ENCODE measurements at regions not wholly inside any gene's neighbourhood (a gene's known extent, or its start where the extent isn't known, plus 50 kb on each side); places are given as distances from the start of the nearest gene placed in this dataset.
"Not testable (repeated sequence)": the region's sequence is repeated elsewhere in the genome, so short reads cannot be mapped to it uniquely, and the experiment has no call there.

DNA sequence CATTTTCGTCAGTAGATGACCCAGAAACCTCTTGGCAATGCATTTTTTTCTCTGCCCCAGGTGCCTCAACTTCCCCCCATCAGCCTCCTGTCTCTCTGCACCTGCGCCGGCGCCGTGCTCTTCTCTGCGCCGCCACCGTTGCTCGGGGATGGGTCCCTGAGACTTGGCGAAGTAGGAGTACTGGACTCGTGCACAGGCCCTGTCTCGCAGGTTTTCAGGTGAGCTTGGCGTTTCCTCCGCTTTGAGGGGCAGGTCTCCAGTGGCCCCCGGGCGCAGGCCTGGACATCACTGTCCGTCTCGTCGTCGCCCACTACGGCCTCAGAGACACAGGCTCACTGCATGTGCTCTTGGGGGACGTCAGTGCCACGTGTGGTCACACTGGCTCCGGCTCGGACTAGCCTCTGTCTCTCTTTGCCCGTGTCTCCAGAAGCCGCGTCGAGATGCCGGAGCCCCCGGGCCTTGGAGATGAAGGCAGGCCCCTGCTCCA lies 168.8 kb upstream of the ZNG1F start:
- H2AFZ ChIP-seq (ENCODE audit: insufficient read depth, low read length, poor library complexity); H3K14ac ChIP-seq (ENCODE audit: low read length); H3K4me2 ChIP-seq (ENCODE audit: low read length); H2BK5ac ChIP-seq (ENCODE audit: low read depth, low read length, poor library complexity); H2AK5ac ChIP-seq (ENCODE audit: low read length); H3K9me3 ChIP-seq (ENCODE audit: insufficient read depth, low read depth, low read length); H3K27me3 ChIP-seq (ENCODE audit: insufficient read depth, low read length); H3K4me3 ChIP-seq (ENCODE audit: low read depth, low read length); H3K23ac ChIP-seq (ENCODE audit: low read length); H3K79me1 ChIP-seq (ENCODE audit: low read length); H2BK120ac ChIP-seq (ENCODE audit: insufficient read depth, low read length, poor library complexity); H3K4me1 ChIP-seq (ENCODE audit: control insufficient read depth in 1 of 2, insufficient read depth in 2 of 2, low read length in 2 of 2); H4K12ac ChIP-seq (ENCODE audit: low read depth, low read length); H2BK12ac ChIP-seq (ENCODE audit: low read length); H3K79me2 ChIP-seq (ENCODE audit: control insufficient read depth, insufficient read depth, low read length, poor library complexity); DNase-seq; H3K27ac ChIP-seq (ENCODE audit: low read depth, low read length); H3K18ac ChIP-seq (ENCODE audit: low read length); H3K9ac ChIP-seq (ENCODE audit: low read length); H3K4ac ChIP-seq (ENCODE audit: low read depth, low read length); H3K36me3 ChIP-seq (ENCODE audit: control insufficient read depth in 1 of 2, insufficient read depth in 2 of 2, low read length in 2 of 2): not testable (repeated sequence)
- H4K8ac ChIP-seq (ENCODE audit: low read depth, low read length) = peak overlapping the region; percentile 88
- WGBS (ENCODE audit: extremely low coverage, insufficient coverage, insufficient read length) = no CpG with 5 or more reads among the region's 31 CpGs
- H4K91ac ChIP-seq (ENCODE audit: low read depth, low read length) = peak overlapping the region; percentile 37

GRCh38 chr9:41357350-41357748 lies 168.2 kb upstream of the ZNG1F start:
- H2BK12ac ChIP-seq (ENCODE audit: low read length); H3K79me2 ChIP-seq (ENCODE audit: control insufficient read depth, insufficient read depth, low read length, poor library complexity); H2AFZ ChIP-seq (ENCODE audit: insufficient read depth, low read length, poor library complexity); H2AK5ac ChIP-seq (ENCODE audit: low read length); H2BK120ac ChIP-seq (ENCODE audit: insufficient read depth, low read length, poor library complexity); H3K14ac ChIP-seq (ENCODE audit: low read length); H4K91ac ChIP-seq (ENCODE audit: low read depth, low read length); H3K23ac ChIP-seq (ENCODE audit: low read length); H3K36me3 ChIP-seq (ENCODE audit: control insufficient read depth in 1 of 2, insufficient read depth in 2 of 2, low read length in 2 of 2); H2BK5ac ChIP-seq (ENCODE audit: low read depth, low read length, poor library complexity); H3K9ac ChIP-seq (ENCODE audit: low read length); DNase-seq; H4K12ac ChIP-seq (ENCODE audit: low read depth, low read length); H3K27ac ChIP-seq (ENCODE audit: low read depth, low read length); H3K27me3 ChIP-seq (ENCODE audit: insufficient read depth, low read length); H3K18ac ChIP-seq (ENCODE audit: low read length); H3K4ac ChIP-seq (ENCODE audit: low read depth, low read length); H3K4me3 ChIP-seq (ENCODE audit: low read depth, low read length); H3K4me1 ChIP-seq (ENCODE audit: control insufficient read depth in 1 of 2, insufficient read depth in 2 of 2, low read length in 2 of 2); H3K4me2 ChIP-seq (ENCODE audit: low read length); H3K9me3 ChIP-seq (ENCODE audit: insufficient read depth, low read depth, low read length); H4K8ac ChIP-seq (ENCODE audit: low read depth, low read length); H3K79me1 ChIP-seq (ENCODE audit: low read length): not testable (repeated sequence)
- no CpG with 5 or more reads among the region's 21 CpGs for WGBS (ENCODE audit: extremely low coverage, insufficient coverage, insufficient read length)

DNA sequence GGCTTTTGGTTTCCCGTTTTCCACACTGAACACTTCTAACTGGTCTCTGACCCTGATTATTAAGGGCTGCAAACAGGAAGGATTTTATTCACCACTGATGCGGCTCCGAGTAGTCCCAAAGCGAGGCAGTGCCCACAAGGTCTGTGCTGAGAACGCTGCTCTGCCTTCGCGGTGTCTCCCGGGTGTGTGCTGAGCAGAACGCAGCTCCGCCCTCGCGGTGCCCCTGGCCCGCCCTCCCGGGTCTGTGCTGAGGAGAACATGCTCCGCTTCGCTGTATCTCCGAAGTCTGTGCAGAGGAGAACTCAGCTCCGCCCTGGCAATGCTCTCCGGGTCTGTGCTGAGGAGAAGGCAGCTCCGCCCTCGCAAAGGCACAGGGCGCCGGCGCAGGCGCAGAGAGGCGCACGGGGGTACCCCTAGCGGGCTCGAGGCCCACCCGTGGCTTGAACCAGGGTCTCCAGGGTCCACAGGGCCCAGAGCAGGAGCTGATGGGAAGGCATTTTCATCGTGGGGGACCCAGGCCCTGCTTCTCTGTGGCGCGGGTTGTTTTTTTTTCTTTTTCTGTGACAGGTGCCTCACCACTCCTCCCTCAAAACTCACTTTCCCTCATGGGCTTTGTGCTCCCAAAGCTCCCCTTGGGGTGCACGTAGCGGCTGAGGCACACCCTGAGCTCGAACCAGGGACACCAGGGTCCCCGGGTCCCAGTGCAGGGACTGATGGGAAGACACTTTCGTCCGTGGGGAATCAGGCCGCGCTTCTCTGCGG lies 167.7 kb upstream of the ZNG1F start:
- WGBS (ENCODE audit: extremely low coverage, insufficient coverage, insufficient read length) = no CpG with 5 or more reads among the region's 42 CpGs

DNA sequence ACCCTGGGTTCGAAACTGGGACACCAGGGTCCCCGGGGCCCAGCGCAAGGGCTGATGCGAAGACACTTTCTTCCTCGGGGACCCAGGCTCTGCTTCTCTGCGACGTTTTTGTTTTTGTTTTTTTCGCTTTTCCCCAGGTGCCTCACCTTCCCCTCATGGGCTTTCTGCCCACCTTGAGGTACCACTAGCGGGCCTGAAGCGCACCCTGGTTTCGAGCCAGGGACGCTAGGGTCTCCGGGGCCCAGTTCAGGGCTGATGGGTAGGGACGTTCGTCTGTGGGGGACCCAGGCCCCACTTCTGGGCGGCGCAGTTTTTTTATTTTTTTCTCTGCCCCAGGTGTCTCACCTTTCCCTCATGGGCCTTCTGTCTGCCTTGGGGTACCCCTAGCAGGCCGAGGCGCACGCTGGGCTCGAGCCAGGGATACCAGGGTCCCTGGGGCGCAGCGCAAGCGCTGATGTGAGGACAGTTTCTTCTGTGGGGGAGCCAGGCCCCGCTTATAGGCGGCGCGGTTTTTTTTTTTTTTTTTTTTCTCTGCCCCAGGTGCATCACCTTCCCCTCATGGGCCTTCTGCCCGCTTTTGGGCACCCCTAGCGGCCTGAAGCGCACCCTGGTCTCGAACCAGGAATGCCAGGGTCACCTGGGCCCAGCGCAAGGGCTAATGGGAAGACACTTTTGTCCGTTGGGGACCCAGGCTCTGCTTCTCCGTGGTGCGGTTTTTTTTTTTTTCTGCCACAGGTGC lies 166.8 kb upstream of the ZNG1F start:
- H4K8ac ChIP-seq (ENCODE audit: low read depth, low read length); H4K91ac ChIP-seq (ENCODE audit: low read depth, low read length); H3K4ac ChIP-seq (ENCODE audit: low read depth, low read length); H2AK5ac ChIP-seq (ENCODE audit: low read length); H2BK5ac ChIP-seq (ENCODE audit: low read depth, low read length, poor library complexity); H3K9ac ChIP-seq (ENCODE audit: low read length); H3K18ac ChIP-seq (ENCODE audit: low read length); H3K9me3 ChIP-seq (ENCODE audit: insufficient read depth, low read depth, low read length); H3K27ac ChIP-seq (ENCODE audit: low read depth, low read length); H3K79me2 ChIP-seq (ENCODE audit: control insufficient read depth, insufficient read depth, low read length, poor library complexity); H2BK120ac ChIP-seq (ENCODE audit: insufficient read depth, low read length, poor library complexity); H2BK12ac ChIP-seq (ENCODE audit: low read length); H2AFZ ChIP-seq (ENCODE audit: insufficient read depth, low read length, poor library complexity); H3K4me3 ChIP-seq (ENCODE audit: low read depth, low read length); H3K23ac ChIP-seq (ENCODE audit: low read length); H3K27me3 ChIP-seq (ENCODE audit: insufficient read depth, low read length); H3K36me3 ChIP-seq (ENCODE audit: control insufficient read depth in 1 of 2, insufficient read depth in 2 of 2, low read length in 2 of 2); H3K4me1 ChIP-seq (ENCODE audit: control insufficient read depth in 1 of 2, insufficient read depth in 2 of 2, low read length in 2 of 2); H3K4me2 ChIP-seq (ENCODE audit: low read length); H3K14ac ChIP-seq (ENCODE audit: low read length); H3K79me1 ChIP-seq (ENCODE audit: low read length); DNase-seq; H4K12ac ChIP-seq (ENCODE audit: low read depth, low read length): not testable (repeated sequence)
- no CpG with 5 or more reads among the region's 36 CpGs for WGBS (ENCODE audit: extremely low coverage, insufficient coverage, insufficient read length)

More for the DNA sequence above, 167.7 kb upstream of the ZNG1F start:
- not testable (repeated sequence) for H3K79me1 ChIP-seq (ENCODE audit: low read length); H3K4me2 ChIP-seq (ENCODE audit: low read length); H3K14ac ChIP-seq (ENCODE audit: low read length); H3K79me2 ChIP-seq (ENCODE audit: control insufficient read depth, insufficient read depth, low read length, poor library complexity); H3K9me3 ChIP-seq (ENCODE audit: insufficient read depth, low read depth, low read length); H4K91ac ChIP-seq (ENCODE audit: low read depth, low read length); H4K8ac ChIP-seq (ENCODE audit: low read depth, low read length); H2AK5ac ChIP-seq (ENCODE audit: low read length); H3K4ac ChIP-seq (ENCODE audit: low read depth, low read length); H3K18ac ChIP-seq (ENCODE audit: low read length); H3K27ac ChIP-seq (ENCODE audit: low read depth, low read length); H3K36me3 ChIP-seq (ENCODE audit: control insufficient read depth in 1 of 2, insufficient read depth in 2 of 2, low read length in 2 of 2); H2BK5ac ChIP-seq (ENCODE audit: low read depth, low read length, poor library complexity); H3K23ac ChIP-seq (ENCODE audit: low read length); H2BK120ac ChIP-seq (ENCODE audit: insufficient read depth, low read length, poor library complexity); H2AFZ ChIP-seq (ENCODE audit: insufficient read depth, low read length, poor library complexity); H3K4me1 ChIP-seq (ENCODE audit: control insufficient read depth in 1 of 2, insufficient read depth in 2 of 2, low read length in 2 of 2); H4K12ac ChIP-seq (ENCODE audit: low read depth, low read length); H3K27me3 ChIP-seq (ENCODE audit: insufficient read depth, low read length); H2BK12ac ChIP-seq (ENCODE audit: low read length); H3K4me3 ChIP-seq (ENCODE audit: low read depth, low read length); H3K9ac ChIP-seq (ENCODE audit: low read length)
- peak; percentile 4 to 45 for DNase-seq

Data from trophoblast cell (in vitro differentiated cells and primary cell).